GM19035 (cell line): ENCODE measurements at regions not wholly inside any gene's neighbourhood (a gene's known extent, or its start where the extent isn't known, plus 50 kb on each side); places are given as distances from the start of the nearest gene placed in this dataset.
"Not testable (repeated sequence)": the region's sequence is repeated elsewhere in the genome, so short reads cannot be mapped to it uniquely, and the experiment has no call there.

Experiments
- ATAC-seq: cut with Tn5 transposase; IDR thresholded peaks from one replicate; pipeline ENCODE4 v1.9.1; 2021; ENCODE audit not compliant: unreplicated experiment

DNA sequence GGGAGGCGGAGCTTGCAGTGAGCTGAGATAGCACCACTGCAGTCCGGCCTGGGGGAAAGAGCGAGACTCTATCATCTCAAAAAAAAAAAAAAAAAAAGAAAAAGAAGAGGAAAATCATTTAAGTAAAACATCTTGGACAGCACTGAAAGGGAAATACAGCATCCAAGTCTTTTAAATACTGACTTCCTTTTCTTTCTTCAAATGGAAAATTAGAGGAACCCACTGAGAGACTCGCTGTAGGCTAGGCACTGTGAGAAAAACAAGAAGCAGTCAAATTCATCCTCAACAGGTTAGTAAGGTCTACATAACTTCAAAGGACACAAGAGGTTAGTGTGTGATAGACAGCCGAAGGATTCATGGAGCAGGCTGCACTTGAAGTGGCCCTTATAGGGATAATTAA lies 243.7 kb downstream of the BLID start:
- ATAC-seq, result no peak

GRCh38 chr11:121870206-121871045 lies 245.6 kb downstream of the BLID start:
- ATAC-seq, result no peak

- ATAC-seq, result no peak
These were observed 246.5 kb downstream of the BLID start for GRCh38 chr11:121869478-121869877.

GRCh38 chr11:121866754-121867153 lies 249.3 kb downstream of the BLID start:
- no peak for ATAC-seq

DNA sequence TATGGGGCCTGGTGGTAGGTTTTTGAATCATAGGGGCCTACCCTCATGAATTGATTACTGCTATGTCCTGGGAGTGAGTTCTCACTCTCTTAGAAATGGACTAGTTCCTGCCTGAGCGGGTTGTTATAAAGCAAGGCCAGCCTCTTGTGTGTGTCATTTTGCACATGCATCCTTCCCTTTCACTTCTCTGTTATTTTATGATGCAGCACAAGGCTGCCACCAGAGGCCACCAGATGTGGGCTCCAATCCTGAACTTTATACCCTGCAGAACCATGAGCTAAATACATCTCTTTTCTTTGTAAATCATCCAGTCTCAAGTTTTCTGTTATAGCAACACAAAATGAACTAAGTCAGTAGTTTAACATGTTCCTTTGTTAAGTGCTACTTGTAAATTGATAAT lies 251.4 kb downstream of the BLID start:
- no peak for ATAC-seq

GRCh38 chr11:121863126-121863525 lies 252.9 kb downstream of the BLID start:
- no peak for ATAC-seq

GRCh38 chr11:121855138-121855537 lies 260.9 kb downstream of the BLID start:
- not testable (repeated sequence) for ATAC-seq

GRCh38 chr11:121844016-121844415 lies 272.0 kb downstream of the BLID start:
- ATAC-seq, result no peak

DNA sequence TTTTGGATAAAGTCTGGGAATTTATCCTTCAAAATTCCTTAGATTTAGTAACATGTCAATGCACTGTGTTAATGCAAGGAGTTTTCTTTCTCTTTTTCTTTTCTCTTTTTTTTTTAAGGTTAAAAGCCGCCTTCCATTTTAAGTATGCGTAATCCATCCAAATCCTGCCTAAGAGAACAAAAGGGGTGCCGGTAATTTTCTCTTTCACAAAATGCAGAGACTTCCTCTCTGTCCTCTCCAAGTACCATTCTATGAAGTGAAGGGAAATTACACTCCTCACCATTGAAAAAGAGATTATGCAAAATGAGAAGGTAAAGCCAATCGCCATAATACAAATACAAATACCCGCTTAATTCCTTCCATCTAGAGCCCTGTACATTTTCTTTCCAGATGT lies 273.8 kb downstream of the BLID start:
- no peak for ATAC-seq

GRCh38 chr11:121841487-121842191 lies 274.4 kb downstream of the BLID start:
- no peak for ATAC-seq

DNA sequence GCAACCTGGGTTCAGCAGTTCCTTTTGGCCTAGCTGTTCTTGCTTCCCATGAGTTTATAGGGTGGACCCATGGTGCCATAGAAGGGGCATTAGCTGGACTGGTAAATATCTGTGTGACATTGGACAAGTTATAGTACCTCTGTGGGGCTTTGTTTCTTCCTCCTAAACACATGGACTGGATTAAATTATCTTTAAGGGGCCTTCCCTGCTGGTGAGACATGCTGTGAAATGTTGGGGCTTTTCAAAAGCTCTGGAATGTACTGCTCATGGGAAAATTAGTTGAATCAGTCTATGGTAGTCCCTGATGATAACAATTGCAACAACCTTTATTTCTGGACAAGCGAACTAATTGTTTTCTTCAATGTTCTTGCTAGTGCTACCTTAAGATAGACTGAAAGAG lies 276.2 kb downstream of the BLID start:
- ATAC-seq, result no peak

- ATAC-seq, result no peak
These were observed 277.4 kb downstream of the BLID start for GRCh38 chr11:121838571-121838970.

- ATAC-seq, result no peak
These were observed 282.0 kb downstream of the BLID start for GRCh38 chr11:121833970-121834369.

- no peak for ATAC-seq
These were observed 286.8 kb downstream of the BLID start for GRCh38 chr11:121829159-121829643.

GRCh38 chr11:121814962-121815361 lies 301.1 kb downstream of the BLID start:
- no peak for ATAC-seq

GRCh38 chr11:121814296-121814695 lies 301.7 kb downstream of the BLID start:
- ATAC-seq, result no peak

GRCh38 chr11:121810291-121810690 lies 305.7 kb downstream of the BLID start:
- no peak for ATAC-seq

DNA sequence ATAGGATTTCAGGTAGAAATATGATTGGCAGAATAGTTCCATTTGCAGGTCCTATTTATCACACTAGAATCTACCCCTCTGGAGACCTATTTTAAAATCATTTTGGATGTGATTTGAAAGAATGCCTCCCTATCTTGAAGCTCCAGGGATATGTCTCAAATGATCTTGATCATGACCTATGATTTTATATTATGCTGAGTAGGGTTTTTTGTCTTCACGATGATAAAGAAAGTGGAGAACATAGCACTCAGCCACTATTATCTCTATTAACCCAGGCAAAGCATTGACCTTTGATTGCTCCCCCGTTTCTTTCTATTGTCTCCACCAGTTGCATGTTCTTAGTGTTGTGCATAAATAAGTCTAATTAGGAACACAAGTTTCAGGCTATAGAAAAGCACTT lies 307.9 kb downstream of the BLID start:
- ATAC-seq, result no peak

GRCh38 chr11:121807051-121807450 lies 309.0 kb downstream of the BLID start:
- ATAC-seq, result no peak

DNA sequence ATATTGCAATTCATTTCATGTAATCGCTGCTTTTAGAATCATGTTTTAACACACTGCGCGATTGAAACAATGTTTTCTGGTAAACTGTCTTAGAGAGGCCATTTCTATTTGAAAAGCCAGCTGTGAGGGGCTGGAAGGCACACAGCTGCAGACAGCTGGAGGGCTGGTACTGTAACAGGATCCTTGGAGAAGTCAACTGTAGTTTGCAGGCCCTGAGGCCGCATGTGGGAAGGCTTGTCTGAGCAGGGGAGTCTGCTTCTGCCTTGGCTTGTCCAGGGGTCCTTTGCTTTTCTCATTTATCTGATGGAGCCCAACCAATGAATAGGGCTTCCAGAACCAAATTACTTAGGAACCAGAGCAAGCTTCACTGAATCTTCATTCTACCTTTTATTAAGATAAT lies 313.5 kb downstream of the BLID start:
- no peak for ATAC-seq

GRCh38 chr11:121801781-121802180 lies 314.2 kb downstream of the BLID start:
- no peak for ATAC-seq

DNA sequence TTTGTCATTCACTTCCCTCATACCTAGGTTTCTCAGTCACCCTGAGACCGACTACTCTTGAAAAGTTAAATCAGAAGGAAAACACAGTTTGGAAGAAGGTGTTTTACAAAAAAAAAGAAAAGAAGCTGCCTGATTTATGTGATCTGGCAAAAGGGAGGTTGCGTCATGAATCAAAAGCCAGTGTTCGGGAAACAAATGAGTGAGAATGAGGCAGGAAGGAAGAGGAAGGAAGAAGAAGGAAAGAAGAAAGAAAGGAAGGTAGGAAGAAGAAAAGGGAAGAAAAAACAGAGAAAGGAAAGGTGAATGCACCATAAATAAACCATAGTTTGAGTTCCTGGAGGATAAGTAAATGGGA lies 314.6 kb downstream of the BLID start:
- no peak for ATAC-seq
